Osteoblast (primary cell): ENCODE measurements at regions not wholly inside any gene's neighbourhood (a gene's known extent, or its start where the extent isn't known, plus 50 kb on each side); places are given as distances from the start of the nearest gene placed in this dataset.

Experiments
- DNase-seq: peaks from one replicate; pipeline ENCODE4 v3.0.0; 2011; ENCODE audit warnings: low spot score, mixed read lengths; ENCODE audit not compliant: insufficient read length; ENCODE audit errors: missing footprints
- H2AFZ ChIP-seq: 2 replicates; pipeline ENCODE4 v1.6.0; 2011; ENCODE audit warnings: mild to moderate bottlenecking, low read length
- H3K27ac ChIP-seq: 2 replicates; pipeline ENCODE4 v1.5.1; 2011; ENCODE audit warnings: mild to moderate bottlenecking, low read depth, low read length, moderate library complexity
- H3K27me3 ChIP-seq: 2 replicates; pipeline ENCODE4 v1.6.0; 2012; ENCODE audit warnings: mild to moderate bottlenecking, control low read depth, inconsistent platforms, low read length, moderate library complexity; ENCODE audit not compliant: insufficient read depth
- H3K36me3 ChIP-seq: 2 replicates; pipeline ENCODE4 v1.5.1; 2011; ENCODE audit warnings: mild to moderate bottlenecking, low read length, control low read depth, moderate library complexity; ENCODE audit not compliant: insufficient read depth
- H3K4me1 ChIP-seq: 2 replicates; pipeline ENCODE4 v1.5.1; 2011; ENCODE audit warnings: mild to moderate bottlenecking, low read length, control low read depth, moderate library complexity; ENCODE audit not compliant: insufficient read depth
- H3K4me2 ChIP-seq: 2 replicates; pipeline ENCODE4 v1.6.0; 2011; ENCODE audit warnings: mild to moderate bottlenecking, low read length; ENCODE audit not compliant: insufficient read depth
- H3K4me3 ChIP-seq: fragments of 200-600 bp; sonication (generic); 3 replicates; pipeline ENCODE4 v1.5.1; 2012; ENCODE audit warnings: mild to moderate bottlenecking, low read length, inconsistent platforms; ENCODE audit not compliant: insufficient read depth
- H3K79me2 ChIP-seq: 2 replicates; pipeline ENCODE4 v1.6.0; 2012; ENCODE audit warnings: mild to moderate bottlenecking, low read length, control low read depth, inconsistent platforms; ENCODE audit not compliant: insufficient read depth
- H3K9me3 ChIP-seq: 2 replicates; pipeline ENCODE4 v1.5.1; 2011; ENCODE audit warnings: low read depth, low read length, control low read depth
- H4K20me1 ChIP-seq: 2 replicates; pipeline ENCODE4 v1.6.0; 2012; ENCODE audit warnings: mild to moderate bottlenecking, low read length, control low read depth; ENCODE audit not compliant: insufficient read depth
- CTCF ChIP-seq: IDR thresholded peaks from 2 replicates; pipeline ENCODE4 v1.5.1; 2011; ENCODE audit warnings: mild to moderate bottlenecking, low read depth, low read length, moderate library complexity; ENCODE audit errors: extremely low read depth

DNA sequence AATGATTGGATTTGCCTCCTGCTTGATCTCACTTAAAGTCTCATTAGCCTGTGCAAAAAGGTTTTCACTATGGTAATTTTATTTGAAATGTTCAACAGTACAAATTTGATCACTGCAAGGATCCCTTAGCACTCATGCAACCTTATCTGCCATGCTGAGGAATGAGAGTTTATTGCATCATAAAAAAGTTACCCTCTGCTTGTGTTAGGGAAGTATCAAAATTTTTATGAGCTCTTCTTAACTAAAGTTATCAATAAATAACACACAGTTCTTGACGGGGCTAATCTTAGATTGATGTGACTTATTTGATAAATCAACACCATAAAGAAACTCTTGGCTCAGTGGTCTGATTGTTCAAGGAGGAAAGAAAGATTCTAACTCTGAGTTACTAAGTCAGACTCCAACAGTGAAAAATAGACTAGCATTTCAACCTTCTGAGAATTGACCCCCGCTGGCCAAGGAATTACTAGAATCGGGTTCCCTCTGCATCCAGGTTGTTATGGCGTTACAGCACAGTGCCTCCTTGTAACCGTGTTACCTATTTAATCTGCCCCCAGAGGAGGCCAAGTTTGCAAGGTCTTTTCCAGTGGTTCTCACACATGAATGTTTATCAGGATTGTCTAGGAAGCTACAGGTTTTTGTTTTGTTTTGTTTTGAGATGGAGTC lies 259.7 kb downstream of the CDCA7 start:
- Histone ChIP-seq H3K79me2 (no peaks in the 10 kb centered on the region), H3K4me3 (no peak overlapping the region), H2AFZ (no peak overlapping the region), H3K36me3 (no peaks in the 10 kb centered on the region), H3K9me3 (no peaks in the 10 kb centered on the region), H4K20me1 (no peaks in the 10 kb centered on the region), H3K4me1 (no peaks in the 10 kb centered on the region), H3K27me3 (peaks cover 20% of the 10 kb centered on the region), H3K27ac (no peak overlapping the region), H3K4me2 (no peak overlapping the region)
- DNase-seq, result no peak
- no peak for TF ChIP-seq CTCF

- Histone ChIP-seq H3K9me3 (no peaks in the 10 kb centered on the region), H3K4me2 (no peak overlapping the region), H3K79me2 (no peaks in the 10 kb centered on the region), H3K4me1 (no peaks in the 10 kb centered on the region), H3K27me3 (no peaks in the 10 kb centered on the region), H3K27ac (no peak overlapping the region), H4K20me1 (no peaks in the 10 kb centered on the region), H3K4me3 (no peak overlapping the region), H2AFZ (no peak overlapping the region), H3K36me3 (no peaks in the 10 kb centered on the region)
- TF ChIP-seq CTCF, result no peak
- DNase-seq, result no peak
Observed at GRCh38 chr2:173623438-173624319, 269.0 kb downstream of the CDCA7 start.

- no peak overlapping the region for H3K27ac ChIP-seq
- H4K20me1 ChIP-seq, result no peaks in the 10 kb centered on the region
- no peaks in the 10 kb centered on the region for H3K79me2 ChIP-seq
- H3K4me2 ChIP-seq, result no peak overlapping the region
- no peak for TF ChIP-seq CTCF
- no peaks in the 10 kb centered on the region for H3K27me3 ChIP-seq
- H3K9me3 ChIP-seq, result no peaks in the 10 kb centered on the region
- no peaks in the 10 kb centered on the region for H3K4me1 ChIP-seq
- no peak for DNase-seq
- no peak overlapping the region for H2AFZ ChIP-seq
- no peaks in the 10 kb centered on the region for H3K36me3 ChIP-seq
- H3K4me3 ChIP-seq, result no peak overlapping the region
Observed at GRCh38 chr2:173625315-173625714, 270.6 kb downstream of the CDCA7 start.

GRCh38 chr2:173629076-173629475 lies 274.4 kb downstream of the CDCA7 start:
- DNase-seq, result no peak
- H3K27ac ChIP-seq, result no peak overlapping the region
- H3K4me2 ChIP-seq, result no peak overlapping the region
- no peaks in the 10 kb centered on the region for H3K36me3 ChIP-seq
- no peaks in the 10 kb centered on the region for H3K79me2 ChIP-seq
- no peaks in the 10 kb centered on the region for H3K27me3 ChIP-seq
- TF ChIP-seq CTCF, result no peak
- H3K4me1 ChIP-seq, result peaks cover 2% of the 10 kb centered on the region
- H2AFZ ChIP-seq, result no peak overlapping the region
- H3K4me3 ChIP-seq, result no peak overlapping the region
- no peaks in the 10 kb centered on the region for H4K20me1 ChIP-seq
- H3K9me3 ChIP-seq, result no peaks in the 10 kb centered on the region
